Liver (tissue), 3 donors: ENCODE measurements at regions not wholly inside any gene's neighbourhood (a gene's known extent, or its start where the extent isn't known, plus 50 kb on each side); places are given as distances from the start of the nearest gene placed in this dataset.

Experiments used
- EGR1 ChIP-seq, 2 donors: IDR thresholded peaks; 2 replicates each; pipeline ENCODE4 v1.6.1; 2016 to 2018; ENCODE audit warnings: antibody characterized with exemption in 2 of 2, low read depth in 2 of 2
- GABPA ChIP-seq, 2 donors: IDR thresholded peaks in 1 of 2; conservative IDR thresholded peaks in 1 of 2; 2 replicates each; pipeline ENCODE4 v1.6.1; 2016; ENCODE audit warnings: antibody characterized with exemption in 2 of 2, mild to moderate bottlenecking in 1 of 2, moderate library complexity in 1 of 2
- TAF1 ChIP-seq: conservative IDR thresholded peaks from 2 replicates; pipeline ENCODE4 v1.6.1; 2016; ENCODE audit warnings: antibody characterized with exemption, mild to moderate bottlenecking
- YY1 ChIP-seq: IDR thresholded peaks from 2 replicates; pipeline ENCODE4 v1.6.1; 2016; ENCODE audit warnings: antibody characterized with exemption, mild to moderate bottlenecking
- TF ChIP-seq, protein P1 (sequence below): IDR thresholded peaks from 2 replicates; pipeline ENCODE4 v1.6.1; 2016; ENCODE audit warnings: antibody characterized with exemption
- TF ChIP-seq, protein P2 (sequence below): IDR thresholded peaks from 2 replicates; pipeline ENCODE4 v1.6.1; 2016; ENCODE audit warnings: antibody characterized with exemption, mild to moderate bottlenecking
- TF ChIP-seq, protein P3 (sequence below): fragments of 150-350 bp; IDR thresholded peaks from 2 replicates; pipeline ENCODE4 v1.5.1; 2017; ENCODE audit warnings: improper control_type of control experiment, low read depth, low read length; ENCODE audit not compliant: missing input control
- TF ChIP-seq, protein P4 (sequence below): IDR thresholded peaks from 2 replicates; pipeline ENCODE4 v1.6.1; 2016; ENCODE audit warnings: antibody characterized with exemption
- TF ChIP-seq, protein P5 (sequence below): IDR thresholded peaks from 2 replicates; pipeline ENCODE4 v1.6.1; 2016; ENCODE audit warnings: antibody characterized with exemption
- donor health status: healthy.
- donor health status: healthy.

DNA sequence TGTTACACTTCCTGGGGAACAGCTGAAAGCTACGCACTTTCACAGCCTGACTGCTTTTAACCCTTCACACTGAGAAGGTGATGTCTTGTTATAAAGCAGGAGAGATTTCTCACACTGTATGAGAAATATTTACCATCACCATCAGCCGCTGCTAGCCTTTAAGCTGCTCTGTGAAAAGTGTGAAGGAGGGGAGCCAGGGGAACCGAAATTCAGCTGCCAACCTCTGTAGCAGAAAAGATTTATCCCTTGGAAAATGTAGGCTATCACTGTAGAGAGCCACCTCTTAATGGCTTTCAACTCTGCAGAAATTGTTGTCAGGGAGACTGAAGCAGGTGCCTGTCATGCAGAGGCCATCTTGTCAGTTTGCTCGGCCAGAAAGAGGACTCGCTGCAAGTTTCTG is 145.3 kb downstream of the SP3 start:
- TF ChIP-seq, protein P1, sequence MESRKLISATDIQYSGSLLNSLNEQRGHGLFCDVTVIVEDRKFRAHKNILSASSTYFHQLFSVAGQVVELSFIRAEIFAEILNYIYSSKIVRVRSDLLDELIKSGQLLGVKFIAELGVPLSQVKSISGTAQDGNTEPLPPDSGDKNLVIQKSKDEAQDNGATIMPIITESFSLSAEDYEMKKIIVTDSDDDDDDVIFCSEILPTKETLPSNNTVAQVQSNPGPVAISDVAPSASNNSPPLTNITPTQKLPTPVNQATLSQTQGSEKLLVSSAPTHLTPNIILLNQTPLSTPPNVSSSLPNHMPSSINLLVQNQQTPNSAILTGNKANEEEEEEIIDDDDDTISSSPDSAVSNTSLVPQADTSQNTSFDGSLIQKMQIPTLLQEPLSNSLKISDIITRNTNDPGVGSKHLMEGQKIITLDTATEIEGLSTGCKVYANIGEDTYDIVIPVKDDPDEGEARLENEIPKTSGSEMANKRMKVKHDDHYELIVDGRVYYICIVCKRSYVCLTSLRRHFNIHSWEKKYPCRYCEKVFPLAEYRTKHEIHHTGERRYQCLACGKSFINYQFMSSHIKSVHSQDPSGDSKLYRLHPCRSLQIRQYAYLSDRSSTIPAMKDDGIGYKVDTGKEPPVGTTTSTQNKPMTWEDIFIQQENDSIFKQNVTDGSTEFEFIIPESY: no peak
- TF ChIP-seq EGR1 (IDR thresholded peaks at IDR 0.05; ENCODE audit: low read depth in 2 of 2) (no peak), TAF1 (no peak), YY1 (no peak), GABPA (IDR thresholded peaks at IDR 0.05 in 1 of 2, conservative IDR thresholded peaks at IDR 0.05 in 1 of 2) (no peak)
- TF ChIP-seq, protein P2, sequence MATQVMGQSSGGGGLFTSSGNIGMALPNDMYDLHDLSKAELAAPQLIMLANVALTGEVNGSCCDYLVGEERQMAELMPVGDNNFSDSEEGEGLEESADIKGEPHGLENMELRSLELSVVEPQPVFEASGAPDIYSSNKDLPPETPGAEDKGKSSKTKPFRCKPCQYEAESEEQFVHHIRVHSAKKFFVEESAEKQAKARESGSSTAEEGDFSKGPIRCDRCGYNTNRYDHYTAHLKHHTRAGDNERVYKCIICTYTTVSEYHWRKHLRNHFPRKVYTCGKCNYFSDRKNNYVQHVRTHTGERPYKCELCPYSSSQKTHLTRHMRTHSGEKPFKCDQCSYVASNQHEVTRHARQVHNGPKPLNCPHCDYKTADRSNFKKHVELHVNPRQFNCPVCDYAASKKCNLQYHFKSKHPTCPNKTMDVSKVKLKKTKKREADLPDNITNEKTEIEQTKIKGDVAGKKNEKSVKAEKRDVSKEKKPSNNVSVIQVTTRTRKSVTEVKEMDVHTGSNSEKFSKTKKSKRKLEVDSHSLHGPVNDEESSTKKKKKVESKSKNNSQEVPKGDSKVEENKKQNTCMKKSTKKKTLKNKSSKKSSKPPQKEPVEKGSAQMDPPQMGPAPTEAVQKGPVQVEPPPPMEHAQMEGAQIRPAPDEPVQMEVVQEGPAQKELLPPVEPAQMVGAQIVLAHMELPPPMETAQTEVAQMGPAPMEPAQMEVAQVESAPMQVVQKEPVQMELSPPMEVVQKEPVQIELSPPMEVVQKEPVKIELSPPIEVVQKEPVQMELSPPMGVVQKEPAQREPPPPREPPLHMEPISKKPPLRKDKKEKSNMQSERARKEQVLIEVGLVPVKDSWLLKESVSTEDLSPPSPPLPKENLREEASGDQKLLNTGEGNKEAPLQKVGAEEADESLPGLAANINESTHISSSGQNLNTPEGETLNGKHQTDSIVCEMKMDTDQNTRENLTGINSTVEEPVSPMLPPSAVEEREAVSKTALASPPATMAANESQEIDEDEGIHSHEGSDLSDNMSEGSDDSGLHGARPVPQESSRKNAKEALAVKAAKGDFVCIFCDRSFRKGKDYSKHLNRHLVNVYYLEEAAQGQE: no peak
- TF ChIP-seq, protein P3, sequence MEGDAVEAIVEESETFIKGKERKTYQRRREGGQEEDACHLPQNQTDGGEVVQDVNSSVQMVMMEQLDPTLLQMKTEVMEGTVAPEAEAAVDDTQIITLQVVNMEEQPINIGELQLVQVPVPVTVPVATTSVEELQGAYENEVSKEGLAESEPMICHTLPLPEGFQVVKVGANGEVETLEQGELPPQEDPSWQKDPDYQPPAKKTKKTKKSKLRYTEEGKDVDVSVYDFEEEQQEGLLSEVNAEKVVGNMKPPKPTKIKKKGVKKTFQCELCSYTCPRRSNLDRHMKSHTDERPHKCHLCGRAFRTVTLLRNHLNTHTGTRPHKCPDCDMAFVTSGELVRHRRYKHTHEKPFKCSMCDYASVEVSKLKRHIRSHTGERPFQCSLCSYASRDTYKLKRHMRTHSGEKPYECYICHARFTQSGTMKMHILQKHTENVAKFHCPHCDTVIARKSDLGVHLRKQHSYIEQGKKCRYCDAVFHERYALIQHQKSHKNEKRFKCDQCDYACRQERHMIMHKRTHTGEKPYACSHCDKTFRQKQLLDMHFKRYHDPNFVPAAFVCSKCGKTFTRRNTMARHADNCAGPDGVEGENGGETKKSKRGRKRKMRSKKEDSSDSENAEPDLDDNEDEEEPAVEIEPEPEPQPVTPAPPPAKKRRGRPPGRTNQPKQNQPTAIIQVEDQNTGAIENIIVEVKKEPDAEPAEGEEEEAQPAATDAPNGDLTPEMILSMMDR: no peak
- TF ChIP-seq, protein P4, sequence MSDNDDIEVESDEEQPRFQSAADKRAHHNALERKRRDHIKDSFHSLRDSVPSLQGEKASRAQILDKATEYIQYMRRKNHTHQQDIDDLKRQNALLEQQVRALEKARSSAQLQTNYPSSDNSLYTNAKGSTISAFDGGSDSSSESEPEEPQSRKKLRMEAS: no peak
- TF ChIP-seq, protein P5, sequence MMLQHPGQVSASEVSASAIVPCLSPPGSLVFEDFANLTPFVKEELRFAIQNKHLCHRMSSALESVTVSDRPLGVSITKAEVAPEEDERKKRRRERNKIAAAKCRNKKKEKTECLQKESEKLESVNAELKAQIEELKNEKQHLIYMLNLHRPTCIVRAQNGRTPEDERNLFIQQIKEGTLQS: no peak
